Right kidney (tissue), 1 donor: ENCODE measurements at regions not wholly inside any gene's neighbourhood (a gene's known extent, or its start where the extent isn't known, plus 50 kb on each side); places are given as distances from the start of the nearest gene placed in this dataset.

Experiments used
- DNase-seq: peaks from one replicate; pipeline ENCODE4 v3.0.0-alpha.2; 2016

- DNase-seq, result no peak
Measured at GRCh38 chr7:155964543-155964942, 152.3 kb upstream of the SHH start.

- DNase-seq, result no peak
Measured at GRCh38 chr7:155963771-155964195, 151.5 kb upstream of the SHH start.

DNA sequence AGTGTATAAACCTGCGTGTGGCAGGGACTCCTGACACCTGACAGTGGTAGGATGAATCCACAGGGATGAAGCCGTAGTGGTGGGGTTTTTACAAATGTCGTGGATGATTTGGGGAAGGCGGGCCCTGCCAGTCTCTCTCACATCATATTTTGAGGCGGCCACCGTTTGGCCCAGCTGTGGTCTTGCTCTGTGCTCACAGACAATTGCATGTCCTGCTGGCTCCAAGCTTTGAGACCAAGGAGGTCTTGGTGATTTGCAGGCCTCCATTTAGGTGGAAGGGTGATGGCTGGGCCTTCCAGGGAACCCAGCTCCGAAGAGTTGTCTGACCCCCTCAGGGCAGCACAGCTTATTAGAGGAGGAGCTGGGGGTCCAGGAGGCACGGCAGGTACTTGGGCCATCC is 151.1 kb upstream of the SHH start:
- no peak for DNase-seq

DNA sequence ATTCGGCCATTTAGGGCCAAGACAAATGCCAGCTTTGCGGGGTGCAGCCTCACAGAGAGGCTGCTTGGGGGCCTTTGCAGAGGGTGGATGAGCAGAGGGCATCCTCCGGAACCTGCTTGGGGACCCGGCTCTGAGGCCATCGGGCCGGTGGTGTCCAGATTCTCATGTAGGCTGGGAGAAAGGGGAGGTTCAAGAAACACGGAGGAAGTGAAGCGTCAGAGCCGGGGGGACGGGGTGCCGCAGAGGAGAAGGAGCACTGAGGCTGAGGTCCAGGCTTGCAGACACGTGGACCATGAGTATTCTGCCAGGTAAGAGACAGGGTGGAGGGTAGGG is 150.7 kb upstream of the SHH start:
- DNase-seq, result no peak

GRCh38 chr7:155962191-155962967 is 150.1 kb upstream of the SHH start:
- DNase-seq, result no peak

- peak; percentile 39 for DNase-seq
Measured at GRCh38 chr7:155961241-155962190, 149.3 kb upstream of the SHH start.

- no peak for DNase-seq
Measured at GRCh38 chr7:155959894-155960293, 147.6 kb upstream of the SHH start.

GRCh38 chr7:155956977-155957376 is 144.7 kb upstream of the SHH start:
- no peak for DNase-seq

DNA sequence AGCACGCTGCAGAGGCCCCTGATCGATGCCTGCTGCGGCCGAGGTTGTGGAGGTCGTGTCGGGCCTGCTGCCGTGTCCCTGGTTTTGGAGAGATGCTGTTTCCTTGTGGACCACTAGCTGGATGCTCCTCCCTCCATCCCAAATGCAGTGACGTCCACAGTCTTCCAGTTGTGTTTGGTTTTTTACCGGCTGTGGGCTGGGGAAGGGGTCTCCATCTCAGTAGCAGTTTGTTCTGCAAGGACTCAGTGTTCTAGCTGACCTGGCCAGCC is 143.0 kb upstream of the SHH start:
- no peak for DNase-seq

DNA sequence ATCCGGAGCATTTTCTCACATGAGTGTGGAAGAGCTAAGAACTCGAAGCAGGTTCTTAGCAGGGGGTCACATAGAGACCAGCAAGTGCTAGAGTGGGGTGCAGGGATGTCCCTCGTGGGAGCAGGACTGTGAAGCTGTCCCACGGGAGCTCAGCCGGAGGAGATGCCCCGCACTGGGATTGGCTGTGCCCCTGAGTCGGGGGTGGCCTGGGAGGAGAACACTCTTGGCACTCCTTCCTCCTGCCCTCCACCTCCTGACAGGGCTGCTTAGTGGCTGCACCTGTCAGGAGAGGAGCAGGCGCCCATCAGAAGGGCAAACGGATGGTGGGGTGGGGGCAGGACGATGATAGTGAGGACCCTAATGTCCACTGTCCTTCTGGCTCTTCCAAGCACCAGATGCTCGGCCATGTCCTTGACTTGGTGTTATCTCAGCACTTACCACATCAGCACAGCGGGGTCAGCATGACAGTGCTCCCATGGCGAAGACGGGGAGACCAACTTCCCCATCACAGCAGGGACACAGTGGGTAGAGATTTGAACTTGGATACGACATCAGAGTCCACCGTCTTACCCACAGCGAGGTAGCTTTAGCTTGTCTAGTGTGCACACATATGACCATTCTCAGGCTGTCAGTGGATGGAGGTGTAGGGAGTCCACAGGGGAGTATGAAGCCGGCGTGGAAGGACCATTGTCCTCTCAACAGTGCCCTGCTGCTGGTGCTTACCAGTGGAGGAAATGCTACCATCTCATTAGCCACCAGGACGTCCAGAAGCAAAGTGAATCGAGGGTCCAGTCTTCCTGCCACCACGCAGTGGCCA is 142.5 kb upstream of the SHH start:
- no peak for DNase-seq

- no peak for DNase-seq
Measured at GRCh38 chr7:155953781-155954549, 141.7 kb upstream of the SHH start.

DNA sequence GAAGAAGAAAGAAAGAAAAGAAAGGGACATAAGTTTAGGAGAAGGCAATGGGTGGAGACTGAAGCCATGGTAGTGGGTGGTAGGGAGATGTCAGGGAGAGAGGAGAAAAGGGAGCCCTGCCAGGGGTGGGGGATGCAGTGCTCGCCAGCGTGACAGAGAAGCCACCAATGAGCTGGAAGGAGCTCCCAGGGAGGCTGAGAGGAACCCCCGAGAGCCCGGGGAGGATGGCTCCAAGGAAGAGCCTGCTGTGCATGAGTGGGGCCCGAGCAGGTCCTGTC is 141.2 kb upstream of the SHH start:
- no peak for DNase-seq

GRCh38 chr7:155951554-155952158 is 139.4 kb upstream of the SHH start:
- DNase-seq, result no peak

- no peak for DNase-seq
Measured at GRCh38 chr7:155950898-155951553, 138.8 kb upstream of the SHH start.

- no peak for DNase-seq
Measured at GRCh38 chr7:155948845-155949244, 136.6 kb upstream of the SHH start.

DNA sequence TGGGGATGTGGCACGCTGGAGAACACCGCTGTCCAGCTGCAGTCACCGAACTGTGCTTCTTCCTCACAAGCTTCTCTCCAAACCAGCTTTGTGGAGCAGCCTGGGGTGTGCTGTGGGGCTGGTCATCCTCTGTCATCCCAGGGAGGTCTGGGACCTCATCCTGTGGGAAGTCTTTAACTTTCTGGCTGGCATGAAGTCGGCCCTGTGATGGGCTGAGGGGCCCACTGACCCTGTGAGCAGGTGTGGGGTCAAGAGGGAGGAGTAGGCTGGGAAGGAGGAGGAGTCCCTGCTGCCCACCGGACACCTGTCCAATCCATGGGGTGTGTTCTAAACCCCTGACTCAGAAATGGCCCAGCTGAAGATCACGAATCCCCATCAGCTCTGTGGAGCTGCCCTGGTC is 136.2 kb upstream of the SHH start:
- DNase-seq, result no peak

DNA sequence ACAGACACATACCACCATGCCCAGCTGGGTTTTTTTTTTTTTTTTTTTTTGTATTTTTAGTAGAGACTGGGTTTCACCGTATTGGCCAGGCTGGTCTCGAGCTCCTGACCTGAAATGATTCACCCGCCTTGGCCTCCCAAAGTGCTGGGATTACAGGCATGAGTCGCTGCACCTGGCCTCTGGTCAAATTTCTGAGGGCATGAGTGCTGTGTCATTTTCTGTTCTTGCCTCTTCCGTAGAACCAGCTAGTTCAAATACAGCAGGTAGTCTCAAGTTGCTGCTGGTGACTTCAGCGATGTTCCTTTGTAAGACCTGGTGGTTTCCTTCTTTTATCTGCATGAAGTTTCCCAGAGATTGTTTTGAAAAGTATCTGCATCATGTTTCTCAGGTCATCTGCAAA is 134.8 kb upstream of the SHH start:
- DNase-seq, result no peak

DNA sequence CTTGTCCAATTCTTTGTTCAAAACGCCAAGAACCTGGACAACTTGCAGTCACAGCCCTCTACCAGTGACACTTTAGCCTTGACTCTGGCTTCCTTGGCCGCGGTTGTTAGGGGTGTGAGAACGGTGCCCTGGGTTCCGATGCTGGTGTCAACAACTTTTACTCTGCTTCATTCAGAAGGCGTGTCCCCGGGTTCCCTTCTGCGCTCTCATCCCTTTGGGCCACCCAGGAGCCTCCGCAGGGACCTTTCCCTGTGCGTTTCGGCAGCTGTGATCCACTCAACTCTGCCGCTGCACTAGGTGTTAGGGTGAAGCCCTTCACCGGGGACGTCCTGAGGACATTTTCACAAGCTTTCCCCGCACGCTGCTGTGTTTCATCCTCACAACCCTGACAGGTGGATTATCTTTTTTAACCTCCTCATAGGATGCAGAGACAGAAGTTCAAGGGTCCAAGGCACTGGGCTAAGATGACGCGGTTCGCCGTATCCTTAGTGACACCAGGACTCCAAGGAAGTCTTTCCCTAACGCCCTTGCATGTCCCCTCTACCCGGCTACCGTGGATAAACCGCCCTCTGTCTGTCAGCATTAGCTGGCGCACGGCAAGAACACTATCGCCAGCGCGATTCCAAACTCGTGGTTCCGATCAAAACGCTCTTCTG is 133.5 kb upstream of the SHH start:
- no peak for DNase-seq

- DNase-seq, result no peak
Measured at GRCh38 chr7:155944901-155945300, 132.6 kb upstream of the SHH start.

- DNase-seq, result no peak
Measured at GRCh38 chr7:155943251-155943899, 131.1 kb upstream of the SHH start.
